ENCODE measurements at regions not wholly inside any gene's neighbourhood (a gene's known extent, or its start where the extent isn't known, plus 50 kb on each side); places are given as distances from the start of the nearest gene placed in this dataset.

- H3K4me3 ChIP-seq (ENCODE audit: extremely low read depth, insufficient read depth, low read length, poor library complexity, severe bottlenecking), result no peak overlapping the region
- H3K27ac ChIP-seq (ENCODE audit: low read depth, low read length, severe bottlenecking), result no peak overlapping the region
- H3K9me3 ChIP-seq (ENCODE audit: control insufficient read depth, low read length), result no peaks in the 10 kb centered on the region
- 100% methylated on average over 1 of the region's 3 CpGs for WGBS, 2 experiments (ENCODE audit: insufficient coverage in 2 of 2)
- peaks cover 3% of the 10 kb centered on the region for H3K4me1 ChIP-seq (ENCODE audit: control insufficient read depth, insufficient read depth, low read length, poor library complexity, severe bottlenecking)
- no peaks in the 10 kb centered on the region for H3K36me3 ChIP-seq (ENCODE audit: control insufficient read depth, insufficient read depth, low read length)
Observed at GRCh38 chr10:108072466-108072865, 908.0 kb upstream of the SORCS1 start.

DNA sequence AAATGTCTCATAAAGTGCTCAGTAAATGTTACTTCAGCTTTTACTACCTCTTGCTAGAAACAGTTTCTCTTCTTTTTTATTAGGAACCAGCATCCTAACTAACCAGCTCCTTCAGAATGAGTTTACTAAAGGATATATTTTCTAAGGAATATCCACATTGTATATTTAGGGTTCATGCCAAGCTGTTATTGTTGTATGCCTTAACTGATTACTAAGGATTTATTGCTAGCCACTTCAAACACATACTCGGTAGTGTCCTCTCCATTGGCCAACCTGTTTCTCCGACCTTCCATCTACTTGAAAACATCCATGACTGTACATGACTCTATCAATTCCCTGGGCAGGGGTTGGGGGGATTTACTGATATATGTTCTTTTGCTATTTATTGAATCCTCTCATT is 906.3 kb upstream of the SORCS1 start:
- Histone ChIP-seq H3K27ac (ENCODE audit: low read depth, low read length, severe bottlenecking) (no peak overlapping the region), H3K36me3 (ENCODE audit: control insufficient read depth, insufficient read depth, low read length) (no peaks in the 10 kb centered on the region), H3K4me1 (ENCODE audit: control insufficient read depth, insufficient read depth, low read length, poor library complexity, severe bottlenecking) (peaks cover 3% of the 10 kb centered on the region), H3K9me3 (ENCODE audit: control insufficient read depth, low read length) (no peaks in the 10 kb centered on the region), H3K4me3 (ENCODE audit: extremely low read depth, insufficient read depth, low read length, poor library complexity, severe bottlenecking) (no peak overlapping the region)
- no CpG with 5 or more reads among the region's 2 CpGs for WGBS, 2 experiments (ENCODE audit: insufficient coverage in 2 of 2)

DNA sequence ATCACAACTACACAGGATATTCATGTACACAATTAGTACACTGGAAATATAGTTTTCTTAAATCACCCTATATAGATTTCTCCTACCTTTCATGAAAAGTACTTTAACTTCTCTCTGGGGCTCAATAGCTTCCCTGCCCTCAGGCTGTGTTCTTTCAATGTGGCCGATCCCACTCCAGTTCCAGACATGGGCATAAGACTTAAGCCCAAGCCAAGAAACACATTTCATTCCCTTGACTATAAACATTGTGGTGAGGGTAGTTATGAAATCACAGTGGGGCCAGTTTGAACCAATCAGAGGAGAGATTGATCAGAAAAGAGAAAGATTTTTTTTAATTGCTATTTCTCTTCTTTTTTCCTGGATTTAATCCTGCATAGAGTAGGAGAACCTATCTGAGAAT is 904.6 kb upstream of the SORCS1 start:
- Histone ChIP-seq H3K27ac (ENCODE audit: low read depth, low read length, severe bottlenecking) (no peak overlapping the region), H3K4me1 (ENCODE audit: control insufficient read depth, insufficient read depth, low read length, poor library complexity, severe bottlenecking) (peaks cover 2% of the 10 kb centered on the region), H3K9me3 (ENCODE audit: control insufficient read depth, low read length) (no peaks in the 10 kb centered on the region), H3K36me3 (ENCODE audit: control insufficient read depth, insufficient read depth, low read length) (no peaks in the 10 kb centered on the region), H3K4me3 (ENCODE audit: extremely low read depth, insufficient read depth, low read length, poor library complexity, severe bottlenecking) (no peak overlapping the region)
- WGBS, 2 experiments (ENCODE audit: insufficient coverage in 2 of 2), result no CpG with 5 or more reads among the region's 1 CpG

DNA sequence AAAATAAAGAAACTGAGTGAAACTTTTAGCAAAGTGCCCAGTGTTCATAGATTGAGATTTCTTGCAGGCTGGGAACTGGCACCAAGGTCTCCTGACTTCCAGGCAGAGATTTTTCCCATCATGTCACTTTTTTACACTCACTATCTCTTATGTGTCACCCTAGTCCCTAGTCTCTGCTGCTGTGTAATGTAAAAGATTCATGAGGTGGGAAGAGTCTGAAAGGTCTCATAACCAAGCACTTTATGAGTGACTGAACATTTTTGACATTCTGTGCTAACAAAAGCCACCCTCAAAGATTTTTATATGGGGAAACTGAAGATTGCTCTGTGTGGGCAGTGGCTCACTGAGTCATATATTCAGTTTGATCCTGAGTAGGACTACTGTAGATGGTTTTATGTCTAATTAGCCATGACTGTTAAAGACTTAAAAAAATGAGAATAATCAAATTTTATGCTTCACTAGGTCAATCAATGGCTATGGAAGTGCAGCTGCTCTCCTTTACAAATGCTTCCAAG is 900.3 kb upstream of the SORCS1 start:
- no peak overlapping the region for H3K27ac ChIP-seq (ENCODE audit: low read depth, low read length, severe bottlenecking)
- no peaks in the 10 kb centered on the region for H3K4me1 ChIP-seq (ENCODE audit: control insufficient read depth, insufficient read depth, low read length, poor library complexity, severe bottlenecking)
- no peaks in the 10 kb centered on the region for H3K9me3 ChIP-seq (ENCODE audit: control insufficient read depth, low read length)
- H3K4me3 ChIP-seq (ENCODE audit: extremely low read depth, insufficient read depth, low read length, poor library complexity, severe bottlenecking), result no peak overlapping the region
- H3K36me3 ChIP-seq (ENCODE audit: control insufficient read depth, insufficient read depth, low read length), result no peaks in the 10 kb centered on the region

DNA sequence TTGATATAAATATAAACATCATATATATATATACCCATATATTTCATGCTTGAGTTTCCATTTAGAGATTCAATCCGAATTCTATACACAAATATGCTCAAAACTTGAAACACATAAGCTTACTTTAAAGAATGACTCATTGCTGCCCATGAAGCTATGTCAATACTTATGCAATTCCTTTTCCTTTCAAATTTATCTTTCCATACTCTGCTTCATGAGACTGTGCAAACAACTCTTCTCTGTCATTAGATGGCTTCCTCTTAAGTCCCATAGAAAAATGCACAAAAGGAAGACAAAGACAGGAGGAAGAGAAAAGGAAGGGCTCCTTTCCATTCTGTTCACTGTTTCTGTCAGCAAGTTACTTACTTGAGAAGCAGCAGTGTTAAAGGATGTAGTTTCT is 895.7 kb upstream of the SORCS1 start:
- no peaks in the 10 kb centered on the region for H3K36me3 ChIP-seq (ENCODE audit: control insufficient read depth, insufficient read depth, low read length)
- no peaks in the 10 kb centered on the region for H3K4me1 ChIP-seq (ENCODE audit: control insufficient read depth, insufficient read depth, low read length, poor library complexity, severe bottlenecking)
- H3K4me3 ChIP-seq (ENCODE audit: extremely low read depth, insufficient read depth, low read length, poor library complexity, severe bottlenecking), result no peak overlapping the region
- no peak overlapping the region for H3K27ac ChIP-seq (ENCODE audit: low read depth, low read length, severe bottlenecking)
- no peaks in the 10 kb centered on the region for H3K9me3 ChIP-seq (ENCODE audit: control insufficient read depth, low read length)
- WGBS, 2 experiments (ENCODE audit: insufficient coverage in 2 of 2), result 67 to 91% methylated on average over 1 of the region's 1 CpG

GRCh38 chr10:108055506-108055905 is 891.0 kb upstream of the SORCS1 start:
- 86% methylated on average over 1 of the region's 1 CpG; no CpG with 5 or more reads in 1 of the 2 experiments for WGBS, 2 experiments (ENCODE audit: insufficient coverage in 2 of 2)
- no peaks in the 10 kb centered on the region for H3K4me1 ChIP-seq (ENCODE audit: control insufficient read depth, insufficient read depth, low read length, poor library complexity, severe bottlenecking)
- no peaks in the 10 kb centered on the region for H3K36me3 ChIP-seq (ENCODE audit: control insufficient read depth, insufficient read depth, low read length)
- no peak overlapping the region for H3K4me3 ChIP-seq (ENCODE audit: extremely low read depth, insufficient read depth, low read length, poor library complexity, severe bottlenecking)
- H3K9me3 ChIP-seq (ENCODE audit: control insufficient read depth, low read length), result no peaks in the 10 kb centered on the region
- no peak overlapping the region for H3K27ac ChIP-seq (ENCODE audit: low read depth, low read length, severe bottlenecking)

GRCh38 chr10:108052981-108053380 is 888.5 kb upstream of the SORCS1 start:
- H3K9me3 ChIP-seq (ENCODE audit: control insufficient read depth, low read length), result no peaks in the 10 kb centered on the region
- no peak overlapping the region for H3K27ac ChIP-seq (ENCODE audit: low read depth, low read length, severe bottlenecking)
- WGBS, 2 experiments (ENCODE audit: insufficient coverage in 2 of 2), result no CpG with 5 or more reads among the region's 1 CpG
- H3K36me3 ChIP-seq (ENCODE audit: control insufficient read depth, insufficient read depth, low read length), result no peaks in the 10 kb centered on the region
- H3K4me1 ChIP-seq (ENCODE audit: control insufficient read depth, insufficient read depth, low read length, poor library complexity, severe bottlenecking), result no peaks in the 10 kb centered on the region
- no peak overlapping the region for H3K4me3 ChIP-seq (ENCODE audit: extremely low read depth, insufficient read depth, low read length, poor library complexity, severe bottlenecking)

- 84 to 92% methylated on average over 2 of the region's 2 CpGs for WGBS, 2 experiments (ENCODE audit: insufficient coverage in 2 of 2)
- Histone ChIP-seq H3K4me3 (ENCODE audit: extremely low read depth, insufficient read depth, low read length, poor library complexity, severe bottlenecking) (no peak overlapping the region), H3K36me3 (ENCODE audit: control insufficient read depth, insufficient read depth, low read length) (no peaks in the 10 kb centered on the region), H3K9me3 (ENCODE audit: control insufficient read depth, low read length) (no peaks in the 10 kb centered on the region), H3K27ac (ENCODE audit: low read depth, low read length, severe bottlenecking) (no peak overlapping the region), H3K4me1 (ENCODE audit: control insufficient read depth, insufficient read depth, low read length, poor library complexity, severe bottlenecking) (no peaks in the 10 kb centered on the region)
Observed at GRCh38 chr10:108051218-108051617, 886.7 kb upstream of the SORCS1 start.

- WGBS, 2 experiments (ENCODE audit: insufficient coverage in 2 of 2), result no CpG with 5 or more reads among the region's 1 CpG
- H3K27ac ChIP-seq (ENCODE audit: low read depth, low read length, severe bottlenecking), result no peak overlapping the region
- no peaks in the 10 kb centered on the region for H3K36me3 ChIP-seq (ENCODE audit: control insufficient read depth, insufficient read depth, low read length)
- H3K4me1 ChIP-seq (ENCODE audit: control insufficient read depth, insufficient read depth, low read length, poor library complexity, severe bottlenecking), result no peaks in the 10 kb centered on the region
- no peak overlapping the region for H3K4me3 ChIP-seq (ENCODE audit: extremely low read depth, insufficient read depth, low read length, poor library complexity, severe bottlenecking)
- no peaks in the 10 kb centered on the region for H3K9me3 ChIP-seq (ENCODE audit: control insufficient read depth, low read length)
Observed at GRCh38 chr10:108050626-108051025, 886.1 kb upstream of the SORCS1 start.

- H3K9me3 ChIP-seq (ENCODE audit: control insufficient read depth, low read length), result no peaks in the 10 kb centered on the region
- no peaks in the 10 kb centered on the region for H3K36me3 ChIP-seq (ENCODE audit: control insufficient read depth, insufficient read depth, low read length)
- H3K27ac ChIP-seq (ENCODE audit: low read depth, low read length, severe bottlenecking), result no peak overlapping the region
- no peak overlapping the region for H3K4me3 ChIP-seq (ENCODE audit: extremely low read depth, insufficient read depth, low read length, poor library complexity, severe bottlenecking)
- H3K4me1 ChIP-seq (ENCODE audit: control insufficient read depth, insufficient read depth, low read length, poor library complexity, severe bottlenecking), result no peaks in the 10 kb centered on the region
- WGBS, 2 experiments (ENCODE audit: insufficient coverage in 2 of 2), result no CpG with 5 or more reads among the region's 1 CpG
Observed at GRCh38 chr10:108049668-108050067, 885.2 kb upstream of the SORCS1 start.

- Histone ChIP-seq H3K36me3 (ENCODE audit: control insufficient read depth, insufficient read depth, low read length) (no peaks in the 10 kb centered on the region), H3K9me3 (ENCODE audit: control insufficient read depth, low read length) (no peaks in the 10 kb centered on the region), H3K4me1 (ENCODE audit: control insufficient read depth, insufficient read depth, low read length, poor library complexity, severe bottlenecking) (no peaks in the 10 kb centered on the region), H3K4me3 (ENCODE audit: extremely low read depth, insufficient read depth, low read length, poor library complexity, severe bottlenecking) (no peak overlapping the region), H3K27ac (ENCODE audit: low read depth, low read length, severe bottlenecking) (no peak overlapping the region)
- WGBS, 2 experiments (ENCODE audit: insufficient coverage in 2 of 2), result 94% methylated on average over 2 of the region's 2 CpGs
Observed at GRCh38 chr10:108048898-108049297, 884.4 kb upstream of the SORCS1 start.

Data from mesodermal cell (in vitro differentiated cells).